UCSD-AML1 (cell line): ENCODE measurements at regions not wholly inside any gene's neighbourhood (a gene's known extent, or its start where the extent isn't known, plus 50 kb on each side); places are given as distances from the start of the nearest gene placed in this dataset.

Experiments used
- DNase-seq: peaks from one replicate; lab custom pipeline; 2025; ENCODE audit not compliant: unreplicated experiment; lab: John Stamatoyannopoulos, UW

GRCh38 chr19:33946535-33947264 lies 150.0 kb downstream of the KCTD15 start:
- DNase-seq: no peak

GRCh38 chr19:33947265-33947964 lies 150.7 kb downstream of the KCTD15 start:
- no peak for DNase-seq

- DNase-seq: no peak
Observed at GRCh38 chr19:33948651-33949335, 152.1 kb downstream of the KCTD15 start.

GRCh38 chr19:33950091-33950750 lies 153.6 kb downstream of the KCTD15 start:
- no peak for DNase-seq

GRCh38 chr19:33953023-33953422 lies 156.4 kb downstream of the KCTD15 start:
- no peak for DNase-seq

- DNase-seq: no peak
Observed at GRCh38 chr19:33953592-33953991, 156.9 kb downstream of the KCTD15 start.

GRCh38 chr19:33954686-33955085 lies 158.0 kb downstream of the KCTD15 start:
- DNase-seq: no peak

GRCh38 chr19:33956941-33957340 lies 160.3 kb downstream of the KCTD15 start:
- DNase-seq: no peak

- DNase-seq: no peak
Observed at GRCh38 chr19:33957804-33958203, 161.1 kb downstream of the KCTD15 start.

GRCh38 chr19:33960566-33960965 lies 163.9 kb downstream of the KCTD15 start:
- DNase-seq: no peak

GRCh38 chr19:33962161-33962560 lies 165.5 kb downstream of the KCTD15 start:
- DNase-seq: no peak

GRCh38 chr19:33963514-33963913 lies 166.8 kb downstream of the KCTD15 start:
- DNase-seq: no peak

GRCh38 chr19:33971073-33971472 lies 174.4 kb downstream of the KCTD15 start:
- DNase-seq: no peak

- DNase-seq: no peak
Observed at GRCh38 chr19:33977756-33978685, 181.4 kb downstream of the KCTD15 start.

GRCh38 chr19:33982706-33983105 lies 186.0 kb downstream of the KCTD15 start:
- no peak for DNase-seq

GRCh38 chr19:33988601-33989000 lies 183.7 kb upstream of the LSM14A start:
- DNase-seq: no peak

GRCh38 chr19:33997690-33998089 lies 174.6 kb upstream of the LSM14A start:
- no peak for DNase-seq

- DNase-seq: no peak
Observed at GRCh38 chr19:33998302-33998701, 174.0 kb upstream of the LSM14A start.

- DNase-seq: no peak
Observed at GRCh38 chr19:33998739-33999345, 173.5 kb upstream of the LSM14A start.

GRCh38 chr19:34017024-34017423 lies 155.3 kb upstream of the LSM14A start:
- no peak for DNase-seq
